Glomerular endothelial cell (primary cell): ENCODE measurements at regions not wholly inside any gene's neighbourhood (a gene's known extent, or its start where the extent isn't known, plus 50 kb on each side); places are given as distances from the start of the nearest gene placed in this dataset.

Experiments used
- DNase-seq: peaks from one replicate; pipeline ENCODE4 v3.0.0-alpha.2; 2011; ENCODE audit warnings: low read depth, low spot score; ENCODE audit errors: extremely low read depth

DNA sequence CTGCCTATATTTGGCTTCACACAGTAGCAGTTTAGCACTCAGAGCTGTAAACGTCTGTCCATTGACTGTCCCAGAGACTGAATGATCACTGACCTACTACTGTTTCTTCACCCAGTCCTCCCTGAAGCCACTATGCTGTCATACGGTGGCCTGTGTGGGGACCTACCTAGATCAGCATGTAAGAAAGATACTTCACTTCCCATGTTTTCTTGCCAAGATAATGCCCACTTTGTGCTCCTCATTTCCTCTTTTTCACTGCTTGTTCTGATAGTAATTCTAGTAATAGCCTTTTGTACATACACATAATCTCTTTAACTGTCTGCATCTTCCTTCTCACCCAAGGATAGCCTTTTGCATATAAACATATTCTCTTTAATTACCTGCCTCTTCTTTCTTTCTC, 109.9 kb upstream of the TIAM2 start:
- DNase-seq = no peak

DNA sequence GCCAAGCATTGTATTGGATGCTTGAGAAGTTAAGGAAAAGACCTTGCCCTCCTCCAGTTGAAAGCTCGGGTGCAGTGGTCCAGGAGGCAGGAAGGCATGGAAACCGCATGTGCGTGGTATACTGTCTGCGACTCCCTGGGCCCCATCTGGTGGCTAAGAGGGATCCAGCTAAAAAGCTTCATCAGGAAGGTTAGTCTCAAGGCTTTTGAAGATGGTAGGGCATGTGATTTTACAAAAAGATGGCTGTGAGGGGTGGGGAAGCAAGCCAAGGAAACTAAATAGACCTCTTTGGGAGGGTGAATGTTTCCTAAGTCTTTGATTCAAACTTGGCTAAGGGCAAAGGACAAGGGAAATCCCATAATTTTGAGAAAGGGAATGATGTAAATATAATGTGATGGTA, 109.1 kb upstream of the TIAM2 start:
- DNase-seq = no peak

DNA sequence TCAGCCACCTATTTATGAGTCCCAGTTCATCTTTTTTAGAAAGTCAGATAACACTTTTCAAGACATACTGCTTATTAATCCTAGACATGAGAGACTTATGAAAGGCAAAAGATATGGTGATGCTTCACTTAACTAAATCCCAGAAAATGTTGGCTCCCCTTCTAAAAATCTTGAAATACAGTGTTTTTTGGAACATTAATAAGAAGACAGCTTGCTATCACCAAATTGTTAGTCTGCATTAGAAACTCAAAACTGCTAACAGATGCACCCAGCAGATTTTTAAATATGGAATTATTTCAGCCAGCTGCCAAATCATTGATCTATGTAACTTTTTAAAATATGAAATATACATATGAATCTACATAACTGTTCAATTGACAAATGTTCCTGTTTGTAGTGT, 108.6 kb upstream of the TIAM2 start:
- DNase-seq = no peak

DNA sequence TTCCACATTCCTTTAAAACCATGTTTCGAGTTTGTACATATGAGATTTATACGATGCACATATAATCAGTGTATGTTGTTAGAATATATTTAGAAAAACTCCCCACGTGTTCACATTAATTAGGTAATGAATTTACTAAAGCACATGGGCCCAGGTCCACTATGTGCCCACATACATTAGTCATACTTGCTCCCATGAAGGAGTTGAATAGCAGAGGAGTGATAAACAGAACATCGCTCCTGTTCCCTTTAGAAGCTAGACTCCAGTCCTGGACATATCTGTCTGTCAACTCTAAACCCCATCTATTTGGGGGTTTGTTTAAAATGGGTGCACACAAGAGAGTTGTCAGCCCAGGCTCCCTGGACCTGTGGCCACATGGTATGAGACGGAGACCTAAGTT, 108.1 kb upstream of the TIAM2 start:
- DNase-seq = no peak

DNA sequence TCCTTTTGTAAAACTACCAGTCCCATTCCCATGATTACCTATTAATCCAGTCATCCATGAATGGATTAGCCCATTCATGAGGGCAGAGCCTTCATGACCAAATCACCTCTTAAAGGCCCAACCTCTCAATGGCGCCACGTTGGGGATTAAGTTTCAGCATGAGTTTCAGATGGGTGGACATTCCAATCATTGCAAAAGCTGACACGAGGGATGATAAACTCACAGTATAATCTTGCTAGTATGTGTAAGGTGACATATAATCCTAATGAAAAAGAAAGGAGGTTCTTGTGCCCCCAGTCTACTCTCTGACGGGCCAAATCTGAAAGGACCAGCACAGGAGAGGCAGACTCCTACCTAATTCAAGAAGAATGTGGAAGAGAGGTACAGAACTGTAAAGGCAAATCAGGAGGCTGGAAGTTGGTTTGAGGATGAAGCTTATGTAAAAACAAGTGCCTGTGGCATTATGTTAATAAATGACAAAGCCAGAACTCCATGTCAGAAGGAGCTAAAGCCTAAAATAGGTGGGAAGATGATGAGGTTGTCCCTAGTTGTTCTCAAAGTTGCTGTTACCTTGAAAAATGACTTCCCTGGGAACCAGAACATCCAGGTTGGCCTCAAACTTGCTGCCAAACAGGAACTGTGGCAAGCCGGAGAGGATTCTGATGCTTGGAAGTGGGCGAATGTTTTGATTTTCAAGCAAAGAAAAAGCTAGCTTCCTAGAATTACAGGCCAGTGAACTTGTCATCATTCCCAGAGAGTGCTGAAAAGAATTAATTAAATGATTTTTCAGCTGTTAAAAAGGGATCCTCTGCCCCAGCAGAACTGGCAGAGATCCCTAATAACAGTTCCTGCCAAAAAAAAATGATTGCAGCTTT, 106.5 kb upstream of the TIAM2 start:
- DNase-seq = no peak

DNA sequence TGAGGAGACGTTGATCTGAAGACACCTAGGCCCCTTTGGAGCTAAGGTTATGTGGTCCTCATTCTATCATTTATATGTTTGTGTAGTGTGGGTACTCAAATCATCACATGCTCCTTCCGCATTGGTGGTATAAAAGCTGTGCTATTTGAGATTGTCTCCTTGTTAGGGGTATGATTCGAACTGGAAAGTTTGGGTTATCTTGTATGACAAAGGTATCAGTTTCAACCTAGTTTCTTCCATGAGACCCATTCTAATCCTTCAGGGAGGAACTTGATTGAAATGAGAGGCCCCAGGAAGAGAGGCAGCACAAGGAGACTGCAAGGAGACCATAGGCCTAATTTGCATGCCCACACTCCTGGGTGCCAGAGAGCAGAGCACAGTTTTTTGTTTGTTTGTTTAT, 104.2 kb upstream of the TIAM2 start:
- DNase-seq = no peak

DNA sequence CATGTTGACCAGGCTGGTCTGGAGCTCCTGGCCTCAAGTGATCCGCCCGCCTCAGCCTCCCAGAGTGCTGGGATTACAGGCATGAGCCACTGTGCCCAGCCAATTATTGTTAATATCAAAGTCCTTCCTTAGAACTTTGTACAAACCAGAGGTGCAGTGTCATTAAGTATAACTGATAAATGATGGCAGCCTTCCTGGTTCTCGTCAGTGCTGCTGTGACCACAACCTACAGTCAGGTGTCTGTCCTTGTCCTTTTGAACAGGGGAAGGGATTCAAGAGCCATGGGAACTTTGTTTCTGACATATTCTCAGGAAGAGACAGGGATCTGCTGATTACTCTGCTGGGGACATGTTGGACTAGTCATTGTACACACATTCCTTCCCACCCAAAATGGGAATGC, 103.2 kb upstream of the TIAM2 start:
- DNase-seq = no peak

DNA sequence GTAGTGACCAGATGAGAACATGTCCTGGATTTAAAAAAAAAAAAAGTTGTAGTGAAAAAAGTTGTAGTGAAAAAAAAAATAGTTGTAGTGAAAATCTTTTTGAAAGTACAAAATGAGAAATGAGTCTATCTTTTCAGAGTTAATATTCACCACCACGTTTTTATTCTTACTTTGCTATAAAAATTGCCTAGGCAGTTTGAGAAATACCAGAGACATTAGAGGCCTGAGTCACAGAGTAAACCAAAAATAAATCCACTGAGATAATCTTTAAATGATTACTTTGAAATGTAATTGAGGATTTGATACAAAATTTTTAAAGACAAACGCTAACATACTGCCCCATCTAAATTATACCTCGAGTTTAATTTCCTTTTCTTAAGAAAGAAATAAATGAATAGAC, 101.2 kb upstream of the TIAM2 start:
- no peak for DNase-seq

DNA sequence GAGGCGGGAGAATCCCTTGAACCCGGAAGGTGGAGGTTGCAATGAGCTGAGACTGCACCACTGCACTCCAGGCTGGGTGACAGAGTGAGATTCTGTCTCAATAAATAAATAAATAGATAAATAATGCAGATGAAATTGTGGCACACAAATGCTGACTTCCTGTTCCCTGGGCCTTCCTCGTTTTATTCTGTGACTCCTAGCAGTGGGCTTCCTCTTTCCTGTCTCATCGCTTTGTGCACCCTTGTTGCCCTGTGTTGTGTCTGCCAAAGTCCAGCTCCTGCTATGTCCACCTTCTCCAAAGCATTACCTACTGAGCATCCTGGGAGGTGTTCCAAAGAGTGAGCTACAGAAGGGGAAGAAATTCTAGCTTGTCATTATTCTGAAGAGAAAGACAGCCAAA, 100.2 kb upstream of the TIAM2 start:
- DNase-seq = no peak

DNA sequence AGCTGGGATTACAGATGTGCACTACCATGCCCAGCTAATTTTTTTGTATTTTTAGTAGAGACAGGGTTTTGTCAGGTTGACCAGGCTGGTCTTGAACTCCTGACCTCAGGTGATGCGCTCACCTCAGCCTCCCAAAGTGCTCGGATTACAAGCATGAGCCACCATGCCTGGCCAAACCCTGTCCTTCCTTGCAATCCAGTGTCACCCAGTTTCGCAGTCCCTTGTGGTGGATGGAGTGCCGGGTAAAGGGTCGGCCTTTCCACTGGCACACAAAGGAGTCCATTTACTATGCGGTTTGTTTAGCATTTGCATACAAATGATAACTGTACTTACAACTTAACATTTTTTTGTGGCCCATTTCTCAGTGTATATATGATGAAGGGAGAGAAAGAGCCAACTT, 99.3 kb upstream of the TIAM2 start:
- DNase-seq = no peak

DNA sequence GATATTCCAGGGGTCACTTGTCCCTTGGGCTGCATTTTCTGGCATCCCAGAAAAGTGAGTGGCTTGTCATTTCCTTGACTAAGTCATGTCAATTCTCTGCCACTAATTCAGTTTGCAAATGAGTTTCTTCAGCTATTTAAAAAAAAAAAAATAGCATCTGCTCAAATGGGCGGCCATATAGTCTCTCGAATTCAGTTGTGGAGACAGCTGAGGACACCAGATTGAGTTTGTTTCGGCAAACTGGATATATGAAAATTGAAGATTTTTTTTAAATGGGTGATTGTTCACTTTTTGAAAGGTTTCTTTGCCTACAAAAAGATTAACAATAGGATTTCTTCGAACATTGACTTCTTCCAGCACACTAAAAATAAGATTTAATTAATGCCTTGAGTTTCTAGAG, 96.3 kb upstream of the TIAM2 start:
- no peak for DNase-seq

DNA sequence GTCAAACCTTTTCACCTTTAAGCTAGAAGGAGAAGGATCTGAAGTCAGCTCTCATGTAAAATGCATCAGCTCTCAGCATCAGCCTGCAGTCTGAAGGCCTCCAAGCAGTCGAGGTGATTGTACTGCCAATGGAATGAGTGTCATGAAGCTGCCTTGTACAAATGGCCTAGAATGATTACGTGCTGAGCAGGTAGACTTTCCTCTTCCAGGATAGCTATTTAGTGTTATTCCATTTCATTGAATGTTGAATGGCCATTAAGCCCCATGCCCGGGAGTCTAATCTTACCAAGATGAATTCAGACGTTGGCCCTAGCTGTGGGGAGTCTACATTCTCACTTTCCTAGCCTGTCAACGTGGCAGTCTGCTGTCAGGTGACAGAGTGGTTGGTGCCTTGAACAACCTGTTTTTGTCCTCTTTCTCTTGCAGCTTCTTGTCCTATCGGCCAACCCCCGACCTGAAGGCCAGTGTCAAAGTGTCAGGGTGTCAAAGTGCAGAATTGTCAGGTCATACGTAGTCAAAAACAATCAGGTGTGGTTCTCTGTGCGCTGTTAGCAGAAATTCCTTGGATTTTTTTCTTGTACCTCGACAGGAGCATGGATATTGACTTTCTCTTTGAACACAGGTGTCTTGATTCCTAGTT, 95.2 kb upstream of the TIAM2 start:
- no peak for DNase-seq

DNA sequence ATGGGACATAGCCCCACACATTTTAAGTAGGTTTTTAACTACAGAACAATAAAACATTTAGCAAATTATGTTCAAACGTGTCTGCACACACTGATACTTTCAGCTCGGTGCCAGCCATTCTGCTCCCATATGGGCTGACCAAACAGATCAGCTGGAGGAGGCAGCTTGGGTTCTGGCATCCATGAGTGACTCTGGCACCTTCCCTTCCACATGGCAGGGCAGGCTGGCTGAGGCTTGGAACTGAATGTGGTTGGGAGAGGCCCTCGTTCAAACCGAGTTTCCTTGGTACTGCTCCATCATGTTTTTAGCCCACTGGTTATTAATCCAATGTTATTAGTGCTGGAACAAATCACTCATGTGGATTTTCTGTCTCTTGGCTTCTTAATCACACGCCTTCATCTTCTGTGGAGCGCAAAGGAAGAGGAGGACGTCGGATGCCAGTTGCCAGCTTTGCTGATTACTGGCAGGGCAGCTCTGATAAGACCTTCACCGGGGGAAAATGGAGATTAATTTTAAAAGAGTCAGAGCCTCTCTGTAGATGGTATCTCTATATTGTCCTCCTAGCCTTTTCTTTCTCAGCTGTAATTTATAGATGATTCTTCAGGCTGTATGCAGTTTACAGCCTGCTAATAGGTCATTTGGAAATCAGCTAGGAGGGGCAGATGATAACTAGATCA, 93.1 kb upstream of the TIAM2 start:
- DNase-seq = no peak

DNA sequence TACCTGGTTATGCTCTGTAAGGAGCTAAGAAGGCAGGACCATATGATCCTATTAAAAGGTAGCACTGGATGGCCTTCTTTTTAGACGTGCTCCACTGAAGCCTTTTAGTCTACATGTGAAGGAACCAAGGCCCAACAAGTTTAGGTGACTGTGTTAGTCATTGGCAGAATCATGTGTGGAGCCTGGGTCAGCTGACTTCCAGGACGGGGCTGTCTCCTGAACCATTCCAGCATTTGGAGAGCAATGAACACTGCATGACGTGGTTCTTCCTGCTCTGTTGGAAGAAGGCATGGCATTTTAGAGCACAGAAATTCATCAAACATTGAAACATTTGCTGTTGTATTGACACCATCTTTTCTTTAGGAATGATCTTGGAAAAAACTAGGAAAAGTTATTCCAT, 87.8 kb upstream of the TIAM2 start:
- no peak for DNase-seq

DNA sequence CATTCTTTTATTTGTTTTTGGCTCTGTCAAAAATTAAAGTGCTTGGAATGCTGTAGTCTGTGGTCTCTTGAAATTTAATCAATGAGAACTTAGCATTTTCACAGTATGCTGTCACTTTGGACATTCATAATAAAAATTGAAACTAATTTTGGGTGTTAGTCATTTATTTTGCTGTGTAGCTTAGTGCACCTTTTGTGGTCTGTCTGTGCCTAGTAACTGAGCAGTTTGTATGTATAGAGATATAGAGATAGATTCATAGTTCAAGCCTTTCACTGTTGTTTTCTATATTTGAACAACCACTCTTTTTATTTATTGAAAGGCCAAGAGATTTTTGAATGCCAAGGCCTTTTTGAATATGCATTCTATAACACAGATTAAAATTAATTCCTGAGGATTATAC, 86.4 kb upstream of the TIAM2 start:
- DNase-seq = no peak

DNA sequence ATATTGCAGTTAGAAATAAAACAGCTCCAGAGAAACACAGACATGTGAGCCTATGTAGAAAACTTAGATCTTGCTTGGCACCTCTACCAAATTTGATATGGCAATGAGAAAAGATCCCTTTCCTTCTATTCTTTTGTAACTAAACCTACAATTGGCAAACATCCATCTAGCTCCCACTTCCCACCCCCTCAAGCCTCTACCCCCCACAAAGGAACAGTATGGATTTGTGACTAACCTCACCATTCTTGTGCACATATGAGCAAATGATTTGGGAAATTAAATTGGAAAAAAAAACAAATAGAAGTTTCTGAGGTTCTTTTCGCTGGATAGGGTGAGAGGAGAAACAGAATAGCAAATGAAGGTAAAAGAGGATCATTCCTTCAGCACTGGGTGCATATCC, 85.8 kb upstream of the TIAM2 start:
- no peak for DNase-seq

DNA sequence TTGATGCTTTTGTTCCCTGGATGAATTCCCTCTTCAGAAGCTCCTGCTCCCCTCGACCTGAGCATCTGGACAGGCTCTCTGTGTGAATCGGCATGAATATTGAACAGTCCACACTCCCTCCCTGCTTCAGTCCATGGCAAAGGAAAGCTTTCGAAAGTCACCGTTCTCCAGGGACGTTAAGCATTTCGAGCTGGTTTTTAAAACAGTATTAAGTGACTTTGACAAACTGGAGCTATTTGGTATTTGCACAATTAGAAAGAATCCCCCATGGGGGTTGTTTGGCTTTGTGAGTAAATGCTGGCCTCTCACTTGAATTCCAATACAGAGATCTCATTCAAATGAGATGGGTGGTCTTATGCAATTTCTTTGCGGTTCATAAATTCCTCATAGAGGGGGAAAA, 85.3 kb upstream of the TIAM2 start:
- DNase-seq = no peak

DNA sequence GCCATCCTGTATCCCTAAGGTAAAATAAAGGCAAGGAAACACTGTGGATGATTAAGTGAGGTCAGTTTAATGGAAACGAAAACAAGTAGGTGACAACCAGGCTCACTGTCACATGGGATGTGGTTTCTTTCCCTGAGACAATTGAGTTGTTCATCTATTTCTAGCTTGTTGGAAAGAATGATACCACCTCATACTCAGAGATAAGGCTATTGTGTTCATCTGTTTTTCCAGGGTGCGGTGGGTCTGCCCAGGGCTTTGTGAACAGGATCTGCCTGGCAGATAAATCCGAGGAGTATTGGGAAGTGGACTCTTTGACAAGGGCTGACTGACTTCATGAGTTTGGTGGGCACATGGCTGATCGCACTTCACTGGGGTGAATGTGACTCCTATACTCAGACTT, 80.8 kb upstream of the TIAM2 start:
- no peak for DNase-seq

DNA sequence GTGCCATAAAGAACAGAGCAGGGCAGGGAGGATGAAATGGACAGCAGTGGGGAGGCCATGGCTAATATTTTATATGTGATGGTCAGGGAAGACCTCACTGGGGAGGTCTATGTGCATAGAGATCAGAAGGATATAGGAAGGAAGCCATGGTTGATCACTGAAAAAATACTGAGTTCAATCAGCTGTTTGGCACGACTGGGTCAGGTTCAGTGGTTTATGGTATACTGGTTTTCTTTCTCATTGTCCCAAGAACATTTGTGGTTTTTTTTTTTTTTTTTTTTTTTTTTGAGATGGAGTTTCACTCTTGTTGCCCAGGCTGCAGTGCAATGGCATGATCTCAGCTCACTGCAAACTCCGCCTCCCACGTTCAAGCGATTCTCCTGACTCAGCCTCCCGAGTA, 78.3 kb upstream of the TIAM2 start:
- no peak for DNase-seq

DNA sequence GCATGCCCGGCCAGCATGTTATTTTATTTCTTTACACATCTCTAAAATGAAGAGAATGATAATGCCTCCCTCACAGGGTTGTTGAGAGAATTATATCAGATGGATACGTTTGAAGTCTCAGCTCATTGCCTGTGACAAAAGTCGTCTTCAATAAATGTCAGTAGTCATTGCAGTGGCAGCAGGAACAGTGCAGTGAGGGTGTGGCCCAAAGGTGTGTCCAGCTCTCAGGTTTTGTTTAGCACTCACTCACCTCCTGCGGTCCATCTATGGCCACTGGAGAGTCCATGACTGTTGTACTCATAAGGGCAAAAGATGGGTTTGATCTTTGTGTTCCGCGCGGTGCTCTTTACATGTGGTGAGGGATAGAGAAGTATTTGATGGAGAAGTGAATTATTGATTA, 77.2 kb upstream of the TIAM2 start:
- DNase-seq = no peak

DNA sequence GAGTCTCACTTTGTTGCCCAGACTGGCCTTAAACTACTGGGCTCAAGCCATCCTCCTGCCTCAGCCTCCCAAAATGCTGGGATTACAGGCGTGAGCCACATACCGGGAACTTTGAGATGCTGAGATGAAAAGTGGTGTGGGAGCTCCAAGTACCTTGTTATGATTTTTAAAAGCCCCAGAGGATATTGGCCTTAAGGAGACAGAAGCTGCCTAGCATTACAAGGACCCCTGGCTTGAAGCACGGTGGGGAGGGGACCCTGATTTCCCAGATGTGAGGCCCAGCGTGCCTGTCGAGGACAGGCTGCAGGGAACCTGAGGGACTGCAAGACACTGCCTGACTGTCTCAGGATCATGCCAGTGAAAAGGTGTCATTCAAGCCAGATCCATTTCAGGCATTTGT, 75.3 kb upstream of the TIAM2 start:
- no peak for DNase-seq
